ENCODE measurements at regions not wholly inside any gene's neighbourhood (a gene's known extent, or its start where the extent isn't known, plus 50 kb on each side); places are given as distances from the start of the nearest gene placed in this dataset.

- no peak overlapping the region for H3K27ac ChIP-seq
- TF ChIP-seq, protein P1, sequence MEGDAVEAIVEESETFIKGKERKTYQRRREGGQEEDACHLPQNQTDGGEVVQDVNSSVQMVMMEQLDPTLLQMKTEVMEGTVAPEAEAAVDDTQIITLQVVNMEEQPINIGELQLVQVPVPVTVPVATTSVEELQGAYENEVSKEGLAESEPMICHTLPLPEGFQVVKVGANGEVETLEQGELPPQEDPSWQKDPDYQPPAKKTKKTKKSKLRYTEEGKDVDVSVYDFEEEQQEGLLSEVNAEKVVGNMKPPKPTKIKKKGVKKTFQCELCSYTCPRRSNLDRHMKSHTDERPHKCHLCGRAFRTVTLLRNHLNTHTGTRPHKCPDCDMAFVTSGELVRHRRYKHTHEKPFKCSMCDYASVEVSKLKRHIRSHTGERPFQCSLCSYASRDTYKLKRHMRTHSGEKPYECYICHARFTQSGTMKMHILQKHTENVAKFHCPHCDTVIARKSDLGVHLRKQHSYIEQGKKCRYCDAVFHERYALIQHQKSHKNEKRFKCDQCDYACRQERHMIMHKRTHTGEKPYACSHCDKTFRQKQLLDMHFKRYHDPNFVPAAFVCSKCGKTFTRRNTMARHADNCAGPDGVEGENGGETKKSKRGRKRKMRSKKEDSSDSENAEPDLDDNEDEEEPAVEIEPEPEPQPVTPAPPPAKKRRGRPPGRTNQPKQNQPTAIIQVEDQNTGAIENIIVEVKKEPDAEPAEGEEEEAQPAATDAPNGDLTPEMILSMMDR (conservative IDR thresholded peaks at IDR 0.05): no peak
These were observed 283.8 kb downstream of the TRIML1 start for GRCh38 chr4:188423039-188423438.

DNA sequence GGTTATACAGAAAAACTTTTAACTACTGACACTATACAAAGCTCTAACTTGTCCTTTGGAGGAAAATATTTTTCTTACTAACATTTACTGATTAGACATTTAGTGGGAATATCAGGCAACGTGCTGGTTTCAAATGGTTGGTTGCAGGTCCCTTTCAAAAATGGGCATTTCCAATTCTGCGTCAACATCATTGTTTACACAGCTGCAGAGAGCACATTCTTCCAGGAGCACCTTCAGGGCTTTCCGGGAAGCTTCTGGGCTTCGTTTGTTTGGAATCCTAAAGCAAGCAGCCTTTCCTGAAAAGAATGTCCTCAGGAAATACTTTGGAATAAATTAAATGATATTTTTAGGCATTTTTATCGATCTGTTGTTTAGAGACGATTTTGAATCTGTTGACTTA, 289.7 kb downstream of the TRIML1 start:
- H3K27ac ChIP-seq: no peak overlapping the region

DNA sequence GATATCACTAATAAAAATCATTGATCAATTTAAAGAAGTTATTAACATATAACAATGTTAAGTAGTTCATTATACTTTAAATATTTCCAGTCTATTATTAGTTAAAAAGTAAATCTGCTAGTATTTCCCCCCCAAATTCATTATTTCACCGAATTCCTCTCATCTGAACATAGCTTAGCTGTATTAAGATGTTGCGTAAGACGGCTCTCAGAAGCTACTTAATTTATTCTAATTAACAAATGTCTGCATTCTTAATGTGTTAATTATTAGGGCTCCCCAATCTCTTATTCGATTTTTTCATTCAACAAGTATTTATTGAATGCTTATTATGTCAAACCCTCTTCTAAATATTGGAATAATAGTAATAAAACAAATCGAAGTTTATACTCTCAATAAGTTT, 290.7 kb downstream of the TRIML1 start:
- TF ChIP-seq, protein P1 (conservative IDR thresholded peaks at IDR 0.05): no peak
- no peak overlapping the region for H3K27ac ChIP-seq

More for the DNA sequence above, 289.7 kb downstream of the TRIML1 start:
- TF ChIP-seq, protein P1 (conservative IDR thresholded peaks at IDR 0.05): no peak

DNA sequence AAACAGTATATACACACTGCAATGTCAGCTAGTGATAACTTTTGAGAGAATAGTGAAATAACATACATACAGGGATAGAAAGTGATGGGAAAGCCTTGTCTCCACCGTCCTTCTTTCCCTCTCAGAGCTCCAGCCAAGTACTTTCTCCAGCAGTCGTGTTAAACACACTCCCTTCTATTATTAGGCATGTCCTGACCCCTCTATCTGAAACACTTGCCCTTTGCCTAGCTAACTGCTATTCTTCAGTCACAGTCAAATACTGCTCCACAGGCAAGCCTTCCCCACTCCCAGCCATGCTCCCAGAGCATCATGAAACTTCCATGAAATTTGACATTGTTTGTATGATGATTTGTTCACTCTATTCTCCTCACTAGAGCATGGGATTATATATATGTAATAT, 291.1 kb downstream of the TRIML1 start:
- no peak overlapping the region for H3K27ac ChIP-seq
- TF ChIP-seq, protein P1 (conservative IDR thresholded peaks at IDR 0.05): no peak

DNA sequence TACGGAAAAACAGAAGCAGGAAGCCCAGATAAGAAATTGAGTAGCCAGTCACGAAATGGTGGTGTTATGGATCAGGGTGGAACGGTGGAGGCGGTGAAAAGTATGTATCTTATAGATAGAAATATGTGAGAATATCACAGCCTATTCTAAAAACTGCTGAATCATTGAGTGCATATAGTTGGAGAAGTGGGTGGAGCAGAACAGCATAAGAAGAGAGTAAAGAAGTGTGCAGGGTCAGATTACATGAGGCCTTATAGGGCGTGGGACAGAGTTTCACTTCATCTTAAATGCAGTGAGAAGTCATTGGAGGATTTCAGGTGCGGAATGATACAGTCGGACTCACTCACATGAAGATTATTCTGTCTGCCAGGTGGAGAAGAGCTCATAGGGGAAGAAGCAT, 293.1 kb downstream of the TRIML1 start:
- H3K27ac ChIP-seq: no peak overlapping the region
- TF ChIP-seq, protein P1 (conservative IDR thresholded peaks at IDR 0.05): no peak

DNA sequence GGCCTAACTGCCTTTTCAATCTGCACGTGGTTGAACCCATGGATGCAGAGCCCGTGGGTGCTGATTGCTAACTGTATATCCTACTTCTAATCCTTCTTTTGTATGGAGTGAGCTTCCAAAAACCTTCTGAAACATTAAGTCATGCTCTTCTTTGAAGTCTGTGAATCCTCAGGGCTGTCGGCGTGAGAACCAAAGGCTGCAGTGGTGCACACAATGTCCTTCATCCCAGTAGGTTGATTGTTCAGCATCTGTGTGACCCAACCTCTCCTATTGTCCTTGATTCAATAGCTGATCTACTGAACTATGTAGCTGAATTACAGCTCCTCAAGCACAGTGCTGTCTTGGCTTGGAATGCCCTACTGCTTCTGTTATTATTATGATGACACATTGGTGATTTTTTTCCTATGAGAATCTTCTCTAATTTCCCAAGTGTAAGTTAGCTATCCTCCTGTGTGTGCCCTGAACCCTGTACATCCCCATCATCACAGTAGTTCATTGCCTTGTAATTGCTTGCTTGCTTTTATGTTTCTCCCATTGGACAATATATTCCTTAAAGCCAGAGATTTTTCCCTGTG, 294.6 kb downstream of the TRIML1 start:
- no peak overlapping the region for H3K27ac ChIP-seq

DNA sequence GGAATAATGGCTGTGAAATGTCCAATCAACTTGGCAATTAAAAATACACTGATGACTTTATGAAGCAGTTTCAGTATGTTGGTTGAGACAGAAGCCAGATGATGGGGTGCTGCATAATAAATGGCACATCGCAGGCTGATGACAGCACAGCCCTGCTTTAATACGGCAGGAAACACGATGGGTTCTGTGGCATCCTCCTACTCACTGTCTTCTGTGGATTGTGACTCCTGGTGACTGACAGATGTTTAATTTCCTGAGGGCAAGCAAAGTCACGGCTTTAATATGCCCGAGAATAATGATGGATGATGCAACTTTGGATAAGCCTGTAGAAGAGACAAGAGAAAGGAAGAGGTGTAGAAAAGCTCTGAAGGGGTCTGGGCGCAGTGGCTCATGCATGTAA, 295.4 kb downstream of the TRIML1 start:
- TF ChIP-seq, protein P1 (conservative IDR thresholded peaks at IDR 0.05): no peak
- no peak overlapping the region for H3K27ac ChIP-seq

More for the DNA sequence above, 294.6 kb downstream of the TRIML1 start:
- TF ChIP-seq, protein P1 (conservative IDR thresholded peaks at IDR 0.05): no peak

Data from VCaP (cell line).